H54 (cell line): ENCODE measurements at regions not wholly inside any gene's neighbourhood (a gene's known extent, or its start where the extent isn't known, plus 50 kb on each side); places are given as distances from the start of the nearest gene placed in this dataset.

Experiments used
- DNase-seq: peaks from one replicate; pipeline ENCODE4 v3.0.0; 2011; ENCODE audit warnings: low spot score, mixed read lengths; ENCODE audit not compliant: insufficient read length
- FAIRE-seq: peaks from 3 replicates; lab custom pipeline; 2011; peaks lifted over from hg19 to GRCh38; lab: Jason Lieb, UNC
- POLR2A ChIP-seq: IDR thresholded peaks from 2 replicates; pipeline ENCODE4 v1.6.1; 2011; ENCODE audit warnings: low read depth, mild to moderate bottlenecking, low read length

DNA sequence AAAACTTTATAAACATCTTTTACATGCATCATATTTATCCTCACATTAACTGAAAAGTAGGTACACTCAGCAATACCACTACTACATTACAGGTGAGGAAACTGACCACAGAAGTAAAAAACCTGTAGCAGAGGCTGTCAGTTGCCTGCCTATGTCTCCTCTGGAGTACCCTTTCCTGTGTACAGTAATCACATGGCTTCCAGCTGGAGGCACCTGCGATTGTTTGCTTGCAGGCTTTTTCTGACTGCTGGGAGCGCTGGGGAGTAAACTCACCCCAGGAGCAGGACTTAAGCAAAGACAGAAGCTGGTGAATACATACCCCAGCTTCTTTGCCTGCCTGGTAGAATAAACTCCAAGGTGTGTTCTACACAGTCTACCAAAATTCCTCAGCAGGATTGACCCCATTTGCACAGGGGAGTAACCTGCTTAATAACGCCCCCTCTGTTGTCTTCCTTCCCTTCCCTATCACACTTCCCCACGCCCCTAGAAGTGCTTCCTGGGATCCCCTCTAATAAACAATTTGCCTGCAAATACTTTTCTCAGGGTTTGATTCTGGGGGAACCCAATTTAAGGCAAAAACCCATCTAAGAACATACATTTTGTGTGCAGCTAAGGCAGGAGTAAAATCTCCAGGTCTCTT lies 138.9 kb downstream of the PTH2R start:
- TF ChIP-seq POLR2A, result no peak
- DNase-seq, result no peak
- FAIRE-seq, result no peak

DNA sequence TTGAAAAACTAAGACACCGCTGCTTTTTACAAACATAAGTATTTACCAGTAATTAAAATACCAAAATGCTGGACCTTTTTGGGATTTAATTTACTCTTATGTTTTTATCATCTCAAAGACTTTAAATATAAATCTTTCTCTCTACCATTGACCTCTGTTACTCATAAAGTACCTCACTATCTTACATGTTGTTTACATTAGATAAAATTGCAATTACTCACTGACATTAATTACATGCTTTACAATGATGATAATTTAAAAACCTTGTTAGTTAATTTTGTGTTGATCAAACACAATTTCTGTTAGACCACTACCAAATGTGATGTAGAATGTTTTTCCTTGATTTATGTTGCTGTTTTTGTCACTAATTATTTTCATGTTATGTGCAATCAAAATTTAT lies 139.5 kb downstream of the PTH2R start:
- FAIRE-seq (no peak), DNase-seq (no peak)
- TF ChIP-seq POLR2A, result no peak

DNA sequence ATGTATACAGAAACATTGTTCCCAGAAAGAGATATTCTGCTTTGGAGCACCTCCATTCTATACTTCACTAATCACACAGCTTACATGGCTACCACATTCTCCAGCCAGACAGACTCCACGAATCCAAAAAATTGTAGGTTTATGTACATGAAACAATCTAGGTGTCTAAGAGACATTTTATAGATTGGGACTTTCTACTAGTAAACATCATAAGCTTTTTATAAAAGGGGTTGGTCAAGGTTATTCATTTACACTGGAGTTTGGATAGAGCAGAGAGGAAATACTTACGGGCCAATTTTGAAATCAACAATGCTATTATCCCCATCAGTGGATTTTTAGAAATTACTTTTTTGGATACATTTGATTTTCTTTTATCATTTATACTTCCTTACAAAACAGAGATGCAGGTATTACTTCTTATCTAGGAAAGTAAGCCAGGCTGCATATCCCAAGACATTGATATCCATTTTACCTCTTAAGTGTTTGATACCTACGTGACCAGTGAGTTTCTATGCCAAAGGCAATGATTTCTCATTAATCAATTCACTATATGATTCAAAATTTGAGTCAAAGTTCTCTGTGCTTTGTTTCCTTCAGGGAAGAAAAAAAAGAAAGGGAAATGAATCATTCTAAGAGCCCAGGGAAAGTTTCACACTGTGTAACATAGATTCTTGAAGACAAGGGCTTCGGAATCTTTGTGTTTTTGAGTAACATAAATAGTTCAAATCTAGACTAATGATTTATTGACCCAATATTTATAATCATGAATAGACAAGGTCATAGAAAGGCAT lies 140.5 kb downstream of the PTH2R start:
- TF ChIP-seq POLR2A, result no peak
- DNase-seq (no peak), FAIRE-seq (no peak)

DNA sequence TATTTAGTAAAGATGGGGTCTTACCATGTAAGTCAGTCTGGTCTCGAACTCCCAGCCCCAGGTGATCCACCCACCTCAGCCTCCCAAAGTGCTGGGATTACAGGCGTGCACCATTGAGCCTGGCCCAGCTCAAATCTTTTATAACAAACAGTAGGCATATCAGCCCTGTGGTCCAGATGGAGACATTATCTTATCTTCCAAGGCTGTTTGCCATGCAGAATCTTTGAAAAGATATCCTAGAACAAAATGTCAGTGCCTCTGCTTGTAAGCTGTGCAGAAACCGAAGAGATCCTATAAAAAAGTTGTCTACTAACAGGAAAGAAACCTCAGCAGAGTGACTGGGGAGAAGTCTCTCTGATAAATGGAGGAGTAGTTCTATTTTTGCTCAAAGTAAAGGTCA lies 142.1 kb downstream of the PTH2R start:
- TF ChIP-seq POLR2A, result no peak
- FAIRE-seq (no peak), DNase-seq (no peak)

DNA sequence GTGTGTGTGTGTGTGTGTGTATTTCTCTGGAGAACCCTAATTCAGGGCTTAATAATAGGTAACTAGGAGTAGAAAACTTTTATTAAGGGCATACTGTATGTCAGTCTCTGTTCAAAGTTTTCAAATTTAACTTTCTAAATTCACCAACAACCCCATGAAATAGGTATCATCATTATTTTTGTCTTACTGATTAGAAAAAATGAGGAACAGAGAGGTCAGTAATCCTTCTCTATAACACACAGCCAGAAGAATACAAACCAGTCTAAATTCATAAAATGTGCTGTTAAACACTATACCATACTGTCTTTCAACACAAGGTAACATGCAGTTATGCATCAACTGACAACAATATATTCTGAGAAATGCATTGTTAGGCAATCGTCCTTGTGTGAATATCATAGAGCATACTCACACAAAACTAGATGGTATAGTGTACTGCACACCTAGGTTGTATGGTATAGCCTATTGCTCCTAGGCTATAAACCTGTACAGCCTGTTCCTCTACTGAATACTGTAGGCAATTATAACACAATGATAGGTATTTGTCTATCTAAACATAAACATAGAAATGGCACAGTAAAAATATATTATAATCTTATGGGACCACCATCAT lies 143.1 kb downstream of the PTH2R start:
- TF ChIP-seq POLR2A, result no peak
- DNase-seq, result no peak
- no peak for FAIRE-seq

DNA sequence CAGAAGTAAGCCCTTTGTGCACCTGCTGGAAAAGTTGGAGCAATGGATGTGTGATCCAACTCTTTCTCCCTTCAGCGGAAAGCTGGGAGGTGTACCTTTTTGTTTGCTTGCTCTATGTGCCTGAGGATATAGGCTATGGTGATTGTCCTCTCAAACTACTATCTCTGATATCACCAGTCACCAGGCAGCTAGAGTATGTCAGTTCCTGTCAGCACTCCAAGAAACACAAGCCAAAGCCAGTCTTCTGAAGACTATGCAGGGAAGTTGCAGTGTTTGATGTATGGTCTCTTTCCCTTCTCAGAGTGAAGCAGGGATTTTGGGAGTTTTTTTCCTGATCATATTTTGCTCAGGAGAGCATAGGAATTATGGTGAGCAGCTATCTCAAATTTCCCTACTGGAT lies 146.4 kb downstream of the PTH2R start:
- no peak for TF ChIP-seq POLR2A
- DNase-seq (no peak), FAIRE-seq (no peak)

DNA sequence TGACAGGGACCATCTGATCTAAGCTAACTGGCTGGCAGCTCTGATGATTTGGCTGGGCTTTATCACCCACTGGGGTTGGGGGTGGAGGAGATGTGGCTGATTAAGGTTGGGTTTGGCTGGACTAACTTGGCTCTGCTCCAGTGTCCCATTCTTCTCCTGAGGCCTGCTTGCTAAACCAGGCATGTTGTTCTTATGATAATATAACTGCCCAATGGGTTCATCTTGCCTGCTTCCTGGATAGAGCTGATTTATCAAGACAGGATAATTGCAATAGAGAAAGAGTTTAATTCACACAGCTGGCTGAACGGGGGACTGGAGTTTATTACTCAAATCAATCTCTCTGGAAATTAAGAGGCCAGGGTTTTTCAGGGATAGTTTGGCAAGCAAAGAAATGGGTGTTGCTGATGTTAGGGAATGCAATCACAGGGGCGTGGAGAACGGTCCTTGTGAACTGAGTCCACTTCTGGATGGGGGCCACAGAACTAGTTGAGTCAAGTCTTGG lies 150.4 kb downstream of the PTH2R start:
- FAIRE-seq (no peak), DNase-seq (no peak)
- no peak for TF ChIP-seq POLR2A

DNA sequence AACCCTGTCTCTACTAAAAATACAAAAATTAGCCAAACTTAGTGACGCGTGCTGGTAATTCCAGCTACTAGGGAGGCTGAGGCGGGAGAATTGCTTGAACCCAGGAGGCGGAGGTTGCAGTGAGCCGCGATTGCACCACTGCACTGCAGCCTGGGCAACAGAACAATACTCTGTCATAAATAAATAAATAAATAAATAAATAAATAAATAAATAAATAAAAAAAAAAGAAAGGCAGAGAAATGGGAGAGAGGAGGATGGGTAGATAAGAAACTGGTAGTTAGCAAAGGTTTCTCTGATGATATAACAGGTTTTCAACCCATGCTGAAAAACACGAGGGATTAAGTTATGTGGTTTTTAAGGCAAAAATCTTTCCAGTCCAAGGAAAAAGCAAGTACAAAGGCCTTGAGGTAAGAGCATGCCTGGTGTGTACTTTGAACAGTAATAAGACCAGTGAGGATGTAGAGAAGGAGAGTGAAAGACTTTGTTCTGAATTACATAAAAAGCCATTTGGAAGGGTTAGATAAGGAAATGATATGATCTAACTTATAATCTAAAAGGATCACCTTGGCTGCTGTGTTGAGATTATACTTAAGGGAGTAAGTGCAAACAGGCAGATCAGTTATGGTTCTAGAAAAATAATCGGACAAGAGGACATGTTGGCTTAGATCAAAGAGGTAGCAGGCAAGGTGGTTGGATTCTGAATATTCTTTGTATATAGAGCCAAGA lies 159.3 kb downstream of the PTH2R start:
- TF ChIP-seq POLR2A, result no peak
- DNase-seq, result no peak
- FAIRE-seq, result no peak

DNA sequence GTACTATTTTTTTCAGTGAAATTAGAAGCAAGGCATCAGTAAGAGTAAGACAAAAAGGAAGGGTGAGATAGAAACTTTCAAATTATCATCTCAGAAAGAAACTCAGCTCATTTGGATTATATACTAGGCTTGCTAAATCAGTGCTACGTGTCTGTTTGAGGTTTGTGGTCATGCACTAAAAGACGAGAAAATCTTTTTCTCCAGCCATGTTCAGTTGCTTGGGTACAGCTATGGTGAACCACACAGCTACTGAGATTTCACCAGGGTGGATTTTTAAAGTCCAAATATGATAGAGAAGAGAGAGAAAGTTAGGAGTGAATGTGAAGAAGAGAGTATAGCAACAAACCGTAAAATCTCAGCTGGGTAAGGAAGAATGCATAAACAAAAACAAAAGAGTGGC lies 161.6 kb downstream of the PTH2R start:
- FAIRE-seq (no peak), DNase-seq (no peak)

DNA sequence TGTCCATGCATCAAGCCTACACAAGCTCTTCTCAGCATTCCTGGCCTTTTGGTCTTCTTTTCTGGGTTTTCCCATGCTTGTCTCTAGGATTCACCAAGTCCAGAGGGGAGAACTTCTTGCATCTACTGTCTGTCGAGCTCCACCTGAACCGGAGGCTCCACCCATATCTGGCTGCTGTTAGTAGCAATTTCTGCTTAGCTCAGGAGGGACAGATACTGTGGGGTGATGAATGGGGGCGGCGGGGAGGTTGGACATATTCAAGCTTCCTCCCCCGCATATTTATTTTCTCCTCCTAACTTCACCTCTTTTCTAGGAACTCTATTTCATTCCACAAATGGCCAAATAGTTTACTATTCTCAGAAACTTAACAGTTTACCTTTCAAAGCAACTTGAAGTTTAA lies 163.5 kb downstream of the PTH2R start:
- no peak for FAIRE-seq
- TF ChIP-seq POLR2A, result no peak
- no peak for DNase-seq

More for the DNA sequence above, 161.6 kb downstream of the PTH2R start:
- no peak for TF ChIP-seq POLR2A

DNA sequence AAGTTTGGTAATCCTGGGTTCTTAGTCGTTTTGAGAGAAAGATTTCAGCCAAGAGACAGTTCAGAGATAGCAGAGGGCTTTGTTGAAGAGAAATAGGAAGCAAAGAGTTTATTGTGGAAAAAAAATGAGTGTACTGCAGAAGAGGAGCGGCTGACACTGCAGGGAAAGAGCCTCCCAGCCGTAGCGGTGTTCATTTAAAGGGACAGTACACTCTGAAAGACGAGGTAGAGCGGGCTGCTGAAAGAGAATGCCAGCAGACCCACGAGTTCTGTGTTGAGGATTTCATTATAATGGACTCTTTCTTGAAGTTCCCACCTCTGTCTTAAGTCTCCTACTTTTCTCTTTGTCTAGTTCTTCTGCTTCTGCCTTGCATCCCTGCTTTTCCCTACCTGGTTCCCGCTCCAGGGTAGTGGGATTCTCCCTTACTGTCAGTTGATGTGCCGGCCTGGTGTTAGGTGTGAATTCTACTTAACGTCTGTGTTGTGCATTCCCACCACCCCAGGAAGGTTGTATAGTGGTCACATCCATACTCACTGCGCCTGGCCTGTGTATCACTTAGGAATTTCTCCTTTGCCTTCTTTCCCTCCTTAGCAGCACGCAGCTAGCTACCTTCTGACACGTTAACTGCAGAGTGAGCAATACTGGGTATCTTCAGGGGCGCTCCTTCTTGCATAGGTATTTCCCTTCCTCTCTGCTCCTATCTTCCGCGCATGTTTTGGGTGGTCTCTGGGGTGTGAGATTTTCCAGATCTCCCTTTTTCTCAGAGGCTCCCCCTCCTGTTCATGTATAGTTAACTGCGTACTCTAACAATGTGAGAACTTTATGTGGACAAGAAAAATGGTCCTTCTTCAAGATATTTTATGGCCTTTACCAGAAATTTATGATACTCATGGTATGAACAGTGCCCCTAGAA lies 164.5 kb downstream of the PTH2R start:
- FAIRE-seq (no peak), DNase-seq (no peak)
- no peak for TF ChIP-seq POLR2A

DNA sequence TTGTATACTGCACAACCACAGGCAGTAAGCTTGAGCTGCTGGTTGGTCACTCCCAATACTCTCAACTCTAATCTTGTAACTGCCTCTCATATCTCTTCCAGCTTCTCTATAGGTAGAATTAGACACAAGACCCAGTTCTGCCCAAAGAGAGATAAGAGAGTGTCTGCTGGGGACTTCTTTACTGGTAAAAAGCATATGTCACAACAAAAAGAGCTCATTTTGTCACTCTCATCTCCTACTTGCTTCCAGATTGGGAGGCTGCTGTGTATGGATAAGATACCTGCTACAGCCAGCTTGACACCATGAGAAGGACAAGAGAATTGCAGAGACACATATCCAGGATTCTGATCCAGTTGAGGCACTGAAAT lies 165.2 kb downstream of the PTH2R start:
- no peak for TF ChIP-seq POLR2A

DNA sequence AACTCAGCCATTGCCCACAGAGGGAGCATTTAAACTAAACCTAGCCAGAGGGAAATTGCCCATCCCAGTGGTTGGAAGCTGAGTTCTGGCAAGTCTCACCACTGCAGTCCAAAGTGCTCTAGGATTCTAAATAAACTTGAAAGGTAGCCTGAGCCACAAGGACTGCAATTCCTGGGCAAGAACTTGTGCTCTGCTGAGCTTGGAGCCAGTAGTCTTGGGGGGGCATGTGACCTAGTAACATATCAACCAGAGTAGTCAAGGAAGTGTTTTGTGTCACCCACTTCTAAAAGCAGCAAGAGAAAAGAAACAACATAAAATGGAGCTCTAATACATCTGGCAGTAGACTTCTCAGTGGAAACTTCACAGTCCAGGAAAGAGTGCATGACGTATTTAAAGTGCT lies 167.0 kb downstream of the PTH2R start:
- FAIRE-seq (no peak), DNase-seq (no peak)
- no peak for TF ChIP-seq POLR2A

More for the DNA sequence above, 165.2 kb downstream of the PTH2R start:
- FAIRE-seq (no peak), DNase-seq (no peak)

DNA sequence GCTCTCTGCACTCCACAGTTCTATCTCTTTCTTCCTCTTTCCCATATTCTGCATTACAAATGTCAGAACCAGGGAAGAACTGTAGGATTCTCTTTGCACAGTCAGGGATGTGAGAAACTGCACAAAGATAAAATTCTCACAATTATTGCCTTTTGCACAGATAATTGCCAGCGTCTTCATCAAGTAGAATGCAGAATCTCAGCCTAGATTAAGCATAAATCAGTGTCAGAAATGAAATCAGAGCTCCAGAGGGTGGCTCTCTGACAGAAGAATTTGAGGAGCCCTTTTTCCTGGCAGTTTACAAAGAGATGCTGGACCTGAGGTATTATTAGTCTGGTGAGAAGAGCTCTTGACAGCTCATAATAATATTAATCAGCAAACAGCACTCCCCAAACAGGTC lies 173.1 kb downstream of the PTH2R start:
- no peak for TF ChIP-seq POLR2A
- no peak for FAIRE-seq
- DNase-seq, result no peak
